PFSK-1 (cell line): ENCODE measurements at regions not wholly inside any gene's neighbourhood (a gene's known extent, or its start where the extent isn't known, plus 50 kb on each side); places are given as distances from the start of the nearest gene placed in this dataset.

Source experiments
- FOXP2 ChIP-seq: optimal IDR thresholded peaks from 2 replicates; pipeline ENCODE3; 2011; ENCODE audit warnings: borderline replicate concordance, control low read depth, inconsistent platforms; ENCODE audit not compliant: insufficient read depth; ENCODE audit errors: extremely low read length, extremely low read depth
- POLR2AphosphoS5 ChIP-seq: IDR thresholded peaks from 2 replicates; pipeline ENCODE4 v1.6.1; 2012; ENCODE audit warnings: low read depth, mild to moderate bottlenecking, control low read depth, low read length, moderate library complexity
- REST ChIP-seq, 2 experiments: IDR thresholded peaks; 2 replicates each; pipeline versions ENCODE4 v1.6.1 to v1.8.0; 2011 to 2012; ENCODE audit warnings: low read depth in 2 of 2, low read length in 2 of 2, control low read depth in 1 of 2, inconsistent platforms in 1 of 2, mild to moderate bottlenecking in 1 of 2, moderate library complexity in 1 of 2; ENCODE audit not compliant: insufficient read depth in 1 of 2
- SIN3A ChIP-seq: IDR thresholded peaks from 2 replicates; pipeline ENCODE4 v1.6.1; 2012; ENCODE audit warnings: mild to moderate bottlenecking, low read length, moderate library complexity, borderline replicate concordance; ENCODE audit not compliant: insufficient read depth
- TAF1 ChIP-seq: IDR thresholded peaks from 2 replicates; pipeline ENCODE4 v1.6.1; 2012; ENCODE audit warnings: low read length, control low read depth, borderline replicate concordance; ENCODE audit not compliant: insufficient read depth

- TF ChIP-seq POLR2AphosphoS5: no peak
- TF ChIP-seq REST (IDR thresholded peaks at IDR 0.05; ENCODE audit: insufficient read depth in 1 of 2, low read depth in 2 of 2, low read length in 2 of 2): no peak
- no peak for TF ChIP-seq SIN3A
- TF ChIP-seq TAF1: no peak
- TF ChIP-seq FOXP2: no peak
Measured at GRCh38 chr7:86326847-86327246, 316.9 kb upstream of the GRM3 start.

- TF ChIP-seq POLR2AphosphoS5: no peak
- no peak for TF ChIP-seq FOXP2
- no peak for TF ChIP-seq SIN3A
- no peak for TF ChIP-seq TAF1
- TF ChIP-seq REST (IDR thresholded peaks at IDR 0.05; ENCODE audit: insufficient read depth in 1 of 2, low read depth in 2 of 2, low read length in 2 of 2): no peak
Measured at GRCh38 chr7:86320889-86321288, 322.8 kb upstream of the GRM3 start.

- TF ChIP-seq POLR2AphosphoS5 (no peak), FOXP2 (no peak), SIN3A (no peak), TAF1 (no peak)
Measured at GRCh38 chr7:86320341-86320740, 323.4 kb upstream of the GRM3 start.

- TF ChIP-seq FOXP2 (no peak), POLR2AphosphoS5 (no peak), TAF1 (no peak), REST (IDR thresholded peaks at IDR 0.05; ENCODE audit: insufficient read depth in 1 of 2, low read depth in 2 of 2, low read length in 2 of 2) (no peak)
Measured at GRCh38 chr7:86313842-86314241, 329.9 kb upstream of the GRM3 start.

GRCh38 chr7:86301301-86301700 is 342.4 kb upstream of the GRM3 start:
- TF ChIP-seq FOXP2: no peak
- no peak for TF ChIP-seq POLR2AphosphoS5
- no peak for TF ChIP-seq REST (IDR thresholded peaks at IDR 0.05; ENCODE audit: insufficient read depth in 1 of 2, low read depth in 2 of 2, low read length in 2 of 2)
- TF ChIP-seq SIN3A: no peak
- no peak for TF ChIP-seq TAF1

GRCh38 chr7:86295526-86295925 is 348.2 kb upstream of the GRM3 start:
- TF ChIP-seq REST (IDR thresholded peaks at IDR 0.05; ENCODE audit: insufficient read depth in 1 of 2, low read depth in 2 of 2, low read length in 2 of 2): no peak
- TF ChIP-seq TAF1: no peak
- TF ChIP-seq FOXP2: no peak
- no peak for TF ChIP-seq POLR2AphosphoS5
- no peak for TF ChIP-seq SIN3A
